Loucy (cell line): ENCODE measurements at regions not wholly inside any gene's neighbourhood (a gene's known extent, or its start where the extent isn't known, plus 50 kb on each side); places are given as distances from the start of the nearest gene placed in this dataset.

Experiments used
- CTCF ChIP-seq: fragments of 200-600 bp; sonication (generic); conservative IDR thresholded peaks from 2 replicates; pipeline ENCODE4 v1.5.1; 2014; ENCODE audit warnings: mild to moderate bottlenecking, antibody characterized with exemption, low read length
- EZH2phosphoT487 ChIP-seq: fragments of 200-600 bp; IDR thresholded peaks from 2 replicates; pipeline ENCODE4 v1.6.1; 2018; ENCODE audit warnings: antibody characterized with exemption, mild to moderate bottlenecking, moderate library complexity, borderline replicate concordance

GRCh38 chr20:24141111-24141510 is 152.5 kb upstream of the GGTLC1 start:
- TF ChIP-seq CTCF (no peak), EZH2phosphoT487 (no peak)
